ENCODE measurements at regions not wholly inside any gene's neighbourhood (a gene's known extent, or its start where the extent isn't known, plus 50 kb on each side); places are given as distances from the start of the nearest gene placed in this dataset.

DNA sequence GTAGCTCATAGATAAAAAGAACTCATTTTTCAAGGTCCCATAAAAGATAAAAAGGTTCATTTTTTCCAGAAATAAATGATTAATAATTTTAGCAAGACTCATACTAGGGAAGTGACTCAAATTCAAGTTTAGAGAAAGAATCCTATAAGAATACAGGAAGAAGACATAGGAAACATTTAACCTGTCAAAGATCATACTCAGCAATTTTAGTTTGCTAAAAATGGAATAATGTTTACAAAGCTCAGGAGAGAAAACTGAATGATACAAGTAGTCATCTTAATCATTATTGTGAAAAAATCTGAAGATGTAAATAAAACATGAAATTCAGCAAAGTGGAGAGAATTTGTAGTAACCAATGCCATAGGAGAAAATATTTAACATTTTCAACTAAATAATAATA lies 926.6 kb downstream of the TBC1D32 start:
- intact Hi-C loops (cut with micrococcal nuclease; ENCODE audit: unreplicated experiment) (no loop called here), in situ Hi-C loops (cut with HindIII; ENCODE audit: extremely low pct_ligation_motif_present, low pct_unique_long_range_greater_than_20kb) (no loop called here)
- DNase-seq (ENCODE audit: low spot score) (no peak), ATAC-seq (no peak), FAIRE-seq (no peak)
- ChIA-PET POLR2A (no interaction called here), CTCF (ENCODE audit: low intra/inter-chr PET ratio, low total read pairs) (no interaction called here)
- Histone ChIP-seq H3K27ac (ENCODE audit: extremely low read length, insufficient read depth, low read length) (no peak overlapping the region), H3K4me2 (ENCODE audit: low read depth, low read length) (no peak overlapping the region), H3K9me3 (ENCODE audit: low read length) (no peaks in the 10 kb centered on the region), H3K79me2 (ENCODE audit: insufficient read depth, low read length) (no peaks in the 10 kb centered on the region), H3K27me3 (ENCODE audit: control insufficient read depth in 1 of 2, insufficient read depth in 2 of 2, low read length in 2 of 2) (no peaks in the 10 kb centered on the region), H3K4me3 (replicated peaks in 1 of 3; ENCODE audit: insufficient read depth in 1 of 3, low read depth in 2 of 3, low read length in 3 of 3) (no peak overlapping the region), H2AFZ (ENCODE audit: low read length) (no peak overlapping the region), H4K20me1 (ENCODE audit: insufficient read depth, low read length) (no peaks in the 10 kb centered on the region), H3K4me1 (ENCODE audit: insufficient read depth, low read length) (no peaks in the 10 kb centered on the region), H3K9ac (ENCODE audit: insufficient read depth, low read depth, low read length) (no peak overlapping the region), H3K36me3 (replicated peaks in 1 of 2; ENCODE audit: control insufficient read depth in 1 of 2, insufficient read depth in 2 of 2, low read length in 2 of 2) (no peaks in the 10 kb centered on the region)
- no TSS peak for BruUV-seq (replicated peaks)
- TF ChIP-seq MAFK (conservative IDR thresholded peaks at IDR 0.05 in 1 of 2, IDR thresholded peaks at IDR 0.05 in 1 of 2; ENCODE audit: low read length in 2 of 2), result peak; percentile 46 to 77; a peak in 3 of 4 replicates
- no peak for TF ChIP-seq ZNF17 (CRISPR knock-in tag; IDR thresholded peaks at IDR 0.05)
- peak; percentile 60 for TF ChIP-seq MAFF (IDR thresholded peaks at IDR 0.05; ENCODE audit: low read depth, low read length)

DNA sequence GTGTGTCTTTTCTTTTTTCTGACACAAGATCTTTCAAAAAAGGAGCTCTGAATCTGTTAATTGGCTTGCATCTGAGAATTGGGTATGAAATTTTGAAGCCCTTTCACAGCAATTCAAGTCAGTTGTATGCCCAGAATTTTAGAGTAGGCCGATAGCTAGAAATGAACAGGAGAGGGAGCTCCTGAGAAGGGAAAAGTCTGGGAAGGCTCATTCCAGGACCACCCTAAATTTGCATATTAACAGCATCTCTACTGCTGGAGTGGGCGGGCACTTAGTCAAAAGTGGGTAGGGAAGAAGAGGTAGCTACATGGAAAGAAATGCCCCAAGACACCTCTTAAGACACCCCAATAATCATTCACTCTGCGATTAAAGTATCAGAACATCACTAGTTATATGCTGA lies 928.3 kb downstream of the TBC1D32 start:
- no peak overlapping the region for H3K4me3 ChIP-seq (replicated peaks in 1 of 3; ENCODE audit: insufficient read depth in 1 of 3, low read depth in 2 of 3, low read length in 3 of 3)
- intact Hi-C loops (cut with micrococcal nuclease; ENCODE audit: unreplicated experiment) (loop anchor here (1.0 kb wide), 1 partner anchor 420 kb away; no protein-coding TSS in a partner anchor), in situ Hi-C loops (cut with HindIII; ENCODE audit: extremely low pct_ligation_motif_present, low pct_unique_long_range_greater_than_20kb) (no loop called here)
- BruUV-seq (replicated peaks), result no TSS peak
- H4K20me1 ChIP-seq (ENCODE audit: insufficient read depth, low read length), result no peaks in the 10 kb centered on the region
- H3K4me2 ChIP-seq (ENCODE audit: low read depth, low read length), result no peak overlapping the region
- ATAC-seq (peak; percentile 63), FAIRE-seq (no peak), DNase-seq (ENCODE audit: low spot score) (no peak)
- TF ChIP-seq, protein P1, sequence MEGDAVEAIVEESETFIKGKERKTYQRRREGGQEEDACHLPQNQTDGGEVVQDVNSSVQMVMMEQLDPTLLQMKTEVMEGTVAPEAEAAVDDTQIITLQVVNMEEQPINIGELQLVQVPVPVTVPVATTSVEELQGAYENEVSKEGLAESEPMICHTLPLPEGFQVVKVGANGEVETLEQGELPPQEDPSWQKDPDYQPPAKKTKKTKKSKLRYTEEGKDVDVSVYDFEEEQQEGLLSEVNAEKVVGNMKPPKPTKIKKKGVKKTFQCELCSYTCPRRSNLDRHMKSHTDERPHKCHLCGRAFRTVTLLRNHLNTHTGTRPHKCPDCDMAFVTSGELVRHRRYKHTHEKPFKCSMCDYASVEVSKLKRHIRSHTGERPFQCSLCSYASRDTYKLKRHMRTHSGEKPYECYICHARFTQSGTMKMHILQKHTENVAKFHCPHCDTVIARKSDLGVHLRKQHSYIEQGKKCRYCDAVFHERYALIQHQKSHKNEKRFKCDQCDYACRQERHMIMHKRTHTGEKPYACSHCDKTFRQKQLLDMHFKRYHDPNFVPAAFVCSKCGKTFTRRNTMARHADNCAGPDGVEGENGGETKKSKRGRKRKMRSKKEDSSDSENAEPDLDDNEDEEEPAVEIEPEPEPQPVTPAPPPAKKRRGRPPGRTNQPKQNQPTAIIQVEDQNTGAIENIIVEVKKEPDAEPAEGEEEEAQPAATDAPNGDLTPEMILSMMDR (CRISPR knock-in tag; IDR thresholded peaks at IDR 0.05), result 0 out of 2 replicates have a peak, but pooled peaks have one; percentile 24
- peak; percentile 25; the same call in 1 of the 2 replicates for TF ChIP-seq STAG1 (CRISPR knock-in tag; IDR thresholded peaks at IDR 0.05)
- TF ChIP-seq, protein P2, sequence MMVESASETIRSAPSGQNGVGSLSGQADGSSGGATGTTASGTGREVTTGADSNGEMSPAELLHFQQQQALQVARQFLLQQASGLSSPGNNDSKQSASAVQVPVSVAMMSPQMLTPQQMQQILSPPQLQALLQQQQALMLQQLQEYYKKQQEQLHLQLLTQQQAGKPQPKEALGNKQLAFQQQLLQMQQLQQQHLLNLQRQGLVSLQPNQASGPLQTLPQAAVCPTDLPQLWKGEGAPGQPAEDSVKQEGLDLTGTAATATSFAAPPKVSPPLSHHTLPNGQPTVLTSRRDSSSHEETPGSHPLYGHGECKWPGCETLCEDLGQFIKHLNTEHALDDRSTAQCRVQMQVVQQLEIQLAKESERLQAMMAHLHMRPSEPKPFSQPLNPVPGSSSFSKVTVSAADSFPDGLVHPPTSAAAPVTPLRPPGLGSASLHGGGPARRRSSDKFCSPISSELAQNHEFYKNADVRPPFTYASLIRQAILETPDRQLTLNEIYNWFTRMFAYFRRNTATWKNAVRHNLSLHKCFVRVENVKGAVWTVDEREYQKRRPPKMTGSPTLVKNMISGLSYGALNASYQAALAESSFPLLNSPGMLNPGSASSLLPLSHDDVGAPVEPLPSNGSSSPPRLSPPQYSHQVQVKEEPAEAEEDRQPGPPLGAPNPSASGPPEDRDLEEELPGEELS (CRISPR knock-in tag; IDR thresholded peaks at IDR 0.05), result no peak
- H3K9me3 ChIP-seq (ENCODE audit: low read length), result no peaks in the 10 kb centered on the region
- CTCF ChIA-PET (ENCODE audit: low intra/inter-chr PET ratio, low total read pairs), result interaction anchor here (1.1 kb wide), 1 partner anchor 420 kb away, joined by 4 read pairs; no protein-coding TSS in a partner anchor
- H2AFZ ChIP-seq (ENCODE audit: low read length), result no peak overlapping the region
- no peak overlapping the region for H3K27ac ChIP-seq (ENCODE audit: extremely low read length, insufficient read depth, low read length)
- no peak overlapping the region for H3K9ac ChIP-seq (ENCODE audit: insufficient read depth, low read depth, low read length)
- no peaks in the 10 kb centered on the region for H3K36me3 ChIP-seq (replicated peaks in 1 of 2; ENCODE audit: control insufficient read depth in 1 of 2, insufficient read depth in 2 of 2, low read length in 2 of 2)
- no peaks in the 10 kb centered on the region for H3K27me3 ChIP-seq (ENCODE audit: control insufficient read depth in 1 of 2, insufficient read depth in 2 of 2, low read length in 2 of 2)
- no peaks in the 10 kb centered on the region for H3K79me2 ChIP-seq (ENCODE audit: insufficient read depth, low read length)
- H3K4me1 ChIP-seq (ENCODE audit: insufficient read depth, low read length), result no peaks in the 10 kb centered on the region
- POLR2A ChIA-PET, result no interaction called here
- 61% methylated on average over 3 of the region's 3 CpGs for WGBS (ENCODE audit: low lambda C conversion rate)
